ENCODE measurements at regions not wholly inside any gene's neighbourhood (a gene's known extent, or its start where the extent isn't known, plus 50 kb on each side); places are given as distances from the start of the nearest gene placed in this dataset.

- Histone ChIP-seq H3K27ac (ENCODE audit: low read length) (no peak overlapping the region), H3K4me3 (ENCODE audit: low read length) (no peak overlapping the region), H3K36me3 (ENCODE audit: control insufficient read depth, insufficient read depth, low read length) (no peaks in the 10 kb centered on the region), H3K27me3 (ENCODE audit: control insufficient read depth, insufficient read depth, low read length) (no peaks in the 10 kb centered on the region), H3K4me1 (ENCODE audit: control insufficient read depth, insufficient read depth, low read length) (peaks cover 19% of the 10 kb centered on the region), H3K9me3 (ENCODE audit: control insufficient read depth, insufficient read depth, low read length) (no peaks in the 10 kb centered on the region)
- H3K27ac Mint-ChIP-seq: no peak overlapping the region
- ATAC-seq: no peak
- H3K4me1 Mint-ChIP-seq: peaks cover 24 to 30% of the 10 kb centered on the region in 2 donors
- no peaks in the 10 kb centered on the region for H3K9me3 Mint-ChIP-seq
- DNase-seq: no peak
- peaks cover 21 to 23% of the 10 kb centered on the region in 2 donors for H3K27me3 Mint-ChIP-seq (ENCODE audit: low read depth in 2 of 2)
- 92% methylated on average over 5 of the region's 5 CpGs for WGBS (ENCODE audit: insufficient coverage)
- intact Hi-C loops (cut with micrococcal nuclease): no loop called here
- TF ChIP-seq CTCF (IDR thresholded peaks at IDR 0.05): no peak
- no peaks in the 10 kb centered on the region for H3K36me3 Mint-ChIP-seq
- H3K4me3 Mint-ChIP-seq: no peak overlapping the region
Observed at GRCh38 chr22:48182031-48182430, 1419.6 kb downstream of the TBC1D22A start.

GRCh38 chr22:48181263-48181955, 1419.0 kb downstream of the TBC1D22A start:
- no peak overlapping the region for H3K4me3 Mint-ChIP-seq
- no peak overlapping the region for H3K27ac ChIP-seq (ENCODE audit: low read length)
- no peak for DNase-seq
- H3K27ac Mint-ChIP-seq: no peak overlapping the region
- no peaks in the 10 kb centered on the region for H3K27me3 ChIP-seq (ENCODE audit: control insufficient read depth, insufficient read depth, low read length)
- no peaks in the 10 kb centered on the region for H3K36me3 ChIP-seq (ENCODE audit: control insufficient read depth, insufficient read depth, low read length)
- intact Hi-C loops (cut with micrococcal nuclease): no loop called here
- 91% methylated on average over 18 of the region's 18 CpGs for WGBS (ENCODE audit: insufficient coverage)
- H3K36me3 Mint-ChIP-seq: no peaks in the 10 kb centered on the region
- no peak overlapping the region for H3K4me3 ChIP-seq (ENCODE audit: low read length)
- H3K9me3 ChIP-seq (ENCODE audit: control insufficient read depth, insufficient read depth, low read length): no peaks in the 10 kb centered on the region
- no peak for ATAC-seq
- no peaks in the 10 kb centered on the region for H3K9me3 Mint-ChIP-seq
- H3K4me1 Mint-ChIP-seq: peaks cover 21 to 28% of the 10 kb centered on the region in 2 donors
- TF ChIP-seq CTCF (IDR thresholded peaks at IDR 0.05): no peak
- H3K27me3 Mint-ChIP-seq (ENCODE audit: low read depth in 2 of 2): peaks cover 21 to 23% of the 10 kb centered on the region in 2 donors
- peaks cover 18% of the 10 kb centered on the region for H3K4me1 ChIP-seq (ENCODE audit: control insufficient read depth, insufficient read depth, low read length)

- intact Hi-C loops (cut with micrococcal nuclease): no loop called here
- no peak overlapping the region for H3K27ac ChIP-seq (ENCODE audit: low read length)
- peaks cover 23% of the 10 kb centered on the region in 2 donors for H3K27me3 Mint-ChIP-seq (ENCODE audit: low read depth in 2 of 2)
Observed at GRCh38 chr22:48180631-48181030, 1418.2 kb downstream of the TBC1D22A start.

More at GRCh38 chr22:48180631-48181030, 1418.2 kb downstream of the TBC1D22A start:
- Mint-ChIP-seq H3K27ac (no peak overlapping the region), H3K4me1 (peaks cover 13 to 20% of the 10 kb centered on the region in 2 donors), H3K36me3 (no peaks in the 10 kb centered on the region), H3K4me3 (no peak overlapping the region), H3K9me3 (no peaks in the 10 kb centered on the region)
- WGBS (ENCODE audit: insufficient coverage): 85% methylated on average over 4 of the region's 4 CpGs
- Histone ChIP-seq H3K4me1 (ENCODE audit: control insufficient read depth, insufficient read depth, low read length) (peaks cover 10% of the 10 kb centered on the region), H3K9me3 (ENCODE audit: control insufficient read depth, insufficient read depth, low read length) (no peaks in the 10 kb centered on the region), H3K4me3 (ENCODE audit: low read length) (no peak overlapping the region), H3K27me3 (ENCODE audit: control insufficient read depth, insufficient read depth, low read length) (no peaks in the 10 kb centered on the region), H3K36me3 (ENCODE audit: control insufficient read depth, insufficient read depth, low read length) (no peaks in the 10 kb centered on the region)
- DNase-seq (no peak), ATAC-seq (no peak)
- TF ChIP-seq CTCF (IDR thresholded peaks at IDR 0.05): no peak
